ENCODE measurements at regions not wholly inside any gene's neighbourhood (a gene's known extent, or its start where the extent isn't known, plus 50 kb on each side); places are given as distances from the start of the nearest gene placed in this dataset.
A peak's percentile ranks its signal among the peaks of the same experiment; 100 is the strongest.
"Not testable (repeated sequence)": the region's sequence is repeated elsewhere in the genome, so short reads cannot be mapped to it uniquely, and the experiment has no call there.

DNA sequence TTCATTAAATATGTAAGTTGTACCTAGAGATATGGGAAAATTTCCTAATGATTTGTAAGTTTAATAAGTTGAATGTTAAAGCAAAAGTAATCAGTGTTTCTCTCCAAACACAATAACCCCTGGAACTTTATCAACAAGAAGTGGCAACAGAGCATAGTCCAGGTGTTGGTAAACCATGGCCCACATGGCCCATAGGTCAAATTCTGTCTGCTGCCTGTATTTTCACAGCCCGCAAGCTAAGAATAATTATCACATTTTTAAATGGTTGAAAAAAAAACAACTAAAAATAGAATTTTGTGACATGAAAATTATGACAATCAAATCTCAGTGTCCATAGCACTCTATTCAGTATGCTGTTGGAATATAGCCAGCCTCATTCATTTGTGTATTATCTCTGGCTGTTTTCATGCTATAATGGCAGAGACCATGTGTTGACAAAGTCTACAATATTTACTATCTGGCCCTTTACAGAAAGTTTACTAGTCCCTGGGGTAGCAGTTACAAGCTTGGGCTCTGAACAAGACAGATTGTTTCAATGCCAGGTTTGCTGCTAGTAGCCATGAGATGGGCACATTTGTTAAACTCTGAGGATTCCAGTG, 395.8 kb downstream of the GASK1B start:
- DNase-seq, result no peak

GRCh38 chr4:157775971-157776370, 396.9 kb downstream of the GASK1B start:
- DNase-seq, result no peak

DNA sequence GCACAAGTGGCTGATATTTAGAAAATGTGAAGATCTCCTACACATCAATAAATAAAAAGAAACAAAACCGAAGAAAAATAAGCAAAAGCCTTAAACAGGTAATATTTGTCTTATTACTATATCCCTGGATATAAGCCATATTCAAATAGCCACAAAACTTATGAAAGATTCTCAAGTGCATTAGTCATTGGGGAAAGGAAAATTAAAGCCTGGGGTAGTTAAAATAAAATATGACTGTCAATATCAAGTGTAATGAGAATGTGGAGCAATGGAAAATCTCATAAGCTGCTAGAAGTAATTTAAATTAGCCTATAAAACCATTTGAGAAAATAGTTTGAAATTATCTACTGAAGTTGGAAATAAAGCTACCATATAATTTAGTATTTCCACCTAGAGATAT, 399.9 kb downstream of the GASK1B start:
- DNase-seq, result no peak

- no peak for DNase-seq
These were observed 404.4 kb downstream of the GASK1B start for GRCh38 chr4:157768419-157768818.

GRCh38 chr4:157763490-157763889, 409.3 kb downstream of the GASK1B start:
- no peak for DNase-seq

DNA sequence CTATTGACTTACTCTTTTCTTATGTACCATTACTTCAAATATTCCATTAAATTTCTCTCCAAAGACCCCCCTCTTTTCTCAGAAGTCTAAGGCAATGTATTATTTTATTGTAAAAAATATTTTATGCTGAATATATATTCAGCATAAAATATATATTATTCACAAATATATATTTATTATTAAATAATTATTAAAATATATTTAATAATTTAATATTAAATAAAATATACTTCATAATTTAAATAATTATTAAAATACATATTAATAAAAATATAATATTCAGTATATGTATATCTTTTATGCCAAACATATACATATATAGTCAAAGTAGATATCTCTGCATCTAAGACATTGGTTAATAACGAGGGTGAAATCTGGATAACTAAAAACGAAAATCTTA, 418.4 kb downstream of the GASK1B start:
- no peak for DNase-seq

- DNase-seq, result no peak
These were observed 421.2 kb downstream of the GASK1B start for GRCh38 chr4:157751631-157752030.

GRCh38 chr4:157741642-157742041, 431.2 kb downstream of the GASK1B start:
- DNase-seq, result no peak

- no peak for DNase-seq
These were observed 433.6 kb downstream of the GASK1B start for GRCh38 chr4:157739242-157739641.

DNA sequence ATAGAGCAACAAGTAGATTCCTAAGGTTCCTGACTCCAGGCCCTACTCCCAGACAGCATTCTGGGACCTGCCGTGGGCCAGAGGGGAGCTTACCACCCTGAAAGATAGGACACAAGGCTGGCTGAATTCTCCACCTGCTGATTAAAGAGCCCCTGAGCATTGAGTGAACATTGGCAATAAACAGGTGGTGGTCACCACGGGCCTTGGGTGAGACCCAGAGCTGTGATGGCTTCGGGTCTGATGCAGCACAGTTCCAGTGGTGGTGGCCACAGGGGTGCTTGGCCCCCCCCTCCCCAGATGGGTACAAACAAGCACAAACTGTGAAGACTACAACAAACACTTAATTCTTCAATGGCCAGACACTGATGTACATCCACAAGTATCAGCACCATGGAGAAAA, 444.6 kb downstream of the GASK1B start:
- DNase-seq, result no peak

GRCh38 chr4:157727163-157727562, 445.7 kb downstream of the GASK1B start:
- DNase-seq, result no peak

GRCh38 chr4:157722146-157722545, 450.7 kb downstream of the GASK1B start:
- DNase-seq, result no peak

DNA sequence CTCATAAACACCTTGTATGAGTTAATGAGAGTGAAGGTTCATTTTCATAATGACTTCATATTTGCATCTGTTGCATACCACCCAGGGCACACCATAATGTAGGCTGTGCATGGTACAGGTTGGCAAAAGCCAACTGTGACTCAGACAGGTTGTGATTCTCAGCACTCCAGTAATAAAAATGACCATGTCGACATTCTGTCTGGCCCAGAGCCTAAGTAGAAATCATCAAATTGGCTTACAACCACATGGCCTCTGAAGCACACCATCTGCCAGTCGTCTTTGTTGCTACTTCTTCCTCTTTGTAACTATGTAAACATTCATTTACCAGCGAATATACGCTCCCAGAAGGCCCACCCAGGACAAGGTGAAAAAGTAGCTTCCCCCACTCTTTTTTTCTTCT, 459.5 kb downstream of the GASK1B start:
- no peak for DNase-seq

GRCh38 chr4:157706155-157706554, 466.7 kb downstream of the GASK1B start:
- DNase-seq, result peak; percentile 75

- DNase-seq, result peak; percentile 55
These were observed 470.0 kb downstream of the GASK1B start for GRCh38 chr4:157702831-157703230.

DNA sequence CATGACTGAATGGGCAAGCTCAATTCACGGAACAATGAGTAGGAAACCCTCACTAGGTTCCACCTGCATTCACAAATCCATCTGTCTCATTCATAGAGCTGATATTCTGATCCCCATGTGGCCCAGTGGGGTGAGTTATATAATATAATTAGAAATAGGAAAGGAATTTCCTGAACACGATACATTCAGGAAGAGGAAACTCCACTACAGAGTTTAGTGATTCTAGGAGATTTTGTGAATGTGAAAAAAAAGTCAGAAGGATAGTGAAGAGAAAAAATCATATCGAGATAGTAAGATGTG, 471.2 kb downstream of the GASK1B start:
- no peak for DNase-seq

- peak; percentile 19 for DNase-seq
These were observed 471.7 kb downstream of the GASK1B start for GRCh38 chr4:157700898-157701694.

DNA sequence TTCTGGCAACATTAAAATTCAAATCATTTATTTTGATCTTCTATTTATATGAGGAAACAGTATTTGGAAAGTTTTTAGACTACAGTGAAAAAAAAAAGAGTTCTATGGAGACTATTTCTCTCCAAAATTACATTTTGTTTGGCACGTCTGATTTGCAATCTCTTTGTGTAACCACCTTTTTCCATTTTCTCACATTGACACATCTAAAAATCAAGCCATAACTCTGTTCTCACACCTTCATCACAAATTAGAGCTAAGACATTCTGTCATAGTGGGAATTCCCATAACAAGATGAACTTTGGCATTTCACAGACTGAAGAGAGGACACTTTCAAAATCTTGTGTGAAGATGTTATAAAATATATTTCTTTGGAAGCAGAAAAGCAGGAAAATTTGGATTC, 468.9 kb downstream of the GRIA2 start:
- DNase-seq, result no peak

- no peak for DNase-seq
These were observed 467.4 kb downstream of the GRIA2 start for GRCh38 chr4:157687971-157688370.

DNA sequence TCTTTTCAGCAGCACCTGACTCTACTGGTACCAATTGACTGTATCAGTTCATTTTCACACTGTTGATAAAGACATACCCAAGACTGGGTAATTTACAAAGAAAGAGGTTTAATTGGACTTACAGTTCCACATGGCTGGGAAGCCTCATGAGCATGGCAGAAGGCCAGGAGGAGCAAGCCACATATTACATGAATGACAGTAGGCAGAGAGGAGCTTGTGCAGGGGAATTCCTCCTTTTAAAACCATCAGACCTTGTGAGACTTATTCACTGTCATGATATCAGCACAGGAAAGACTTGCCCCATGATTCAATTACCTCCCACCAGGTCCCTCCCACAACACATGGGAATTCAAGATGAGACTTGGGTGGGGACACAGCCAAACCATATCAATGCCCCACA, 458.8 kb downstream of the GRIA2 start:
- not testable (repeated sequence) for DNase-seq

DNA sequence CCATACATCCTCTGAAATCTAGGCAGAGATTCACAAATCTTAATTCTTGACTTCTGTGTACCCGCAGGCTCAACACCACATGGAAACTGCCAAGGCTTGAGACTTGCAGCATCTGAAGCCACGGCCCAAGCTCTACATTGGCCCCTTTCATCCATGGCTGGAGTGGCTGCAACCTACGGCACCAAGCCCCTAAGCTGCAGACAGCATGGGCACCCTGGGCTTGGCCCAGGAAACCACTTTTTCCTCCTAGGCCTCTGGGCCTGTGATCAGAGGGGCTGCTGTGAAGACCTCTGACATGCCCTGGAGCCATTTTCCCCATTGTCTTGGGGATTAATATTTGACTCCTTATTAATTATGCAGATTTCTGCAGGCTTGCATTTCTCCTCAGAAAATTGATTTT, 457.9 kb downstream of the GRIA2 start:
- no peak for DNase-seq

- DNase-seq, result no peak
These were observed 454.2 kb downstream of the GRIA2 start for GRCh38 chr4:157674699-157675098.

- no peak for DNase-seq
These were observed 447.3 kb downstream of the GRIA2 start for GRCh38 chr4:157667836-157668235.

DNA sequence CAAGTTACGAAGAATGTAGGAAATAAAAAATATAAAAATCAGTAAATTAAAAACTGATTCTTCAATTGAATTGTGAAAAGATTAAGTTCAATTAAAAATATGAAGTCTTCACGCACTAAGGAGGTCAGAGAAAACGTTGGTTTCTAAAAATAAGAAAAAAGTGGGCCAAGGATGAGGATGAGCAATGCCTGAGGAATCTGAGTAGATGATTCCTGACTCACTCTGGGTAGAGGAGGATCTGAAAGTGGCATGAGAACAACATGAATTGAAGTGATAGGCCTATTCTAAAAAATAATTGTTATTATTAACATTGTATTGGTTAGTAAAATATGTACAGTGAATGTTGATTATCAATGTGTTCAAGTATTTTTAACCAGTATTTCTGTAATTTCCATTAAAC, 444.2 kb downstream of the GRIA2 start:
- DNase-seq, result no peak
